ENCODE measurements at regions not wholly inside any gene's neighbourhood (a gene's known extent, or its start where the extent isn't known, plus 50 kb on each side); places are given as distances from the start of the nearest gene placed in this dataset.

DNA sequence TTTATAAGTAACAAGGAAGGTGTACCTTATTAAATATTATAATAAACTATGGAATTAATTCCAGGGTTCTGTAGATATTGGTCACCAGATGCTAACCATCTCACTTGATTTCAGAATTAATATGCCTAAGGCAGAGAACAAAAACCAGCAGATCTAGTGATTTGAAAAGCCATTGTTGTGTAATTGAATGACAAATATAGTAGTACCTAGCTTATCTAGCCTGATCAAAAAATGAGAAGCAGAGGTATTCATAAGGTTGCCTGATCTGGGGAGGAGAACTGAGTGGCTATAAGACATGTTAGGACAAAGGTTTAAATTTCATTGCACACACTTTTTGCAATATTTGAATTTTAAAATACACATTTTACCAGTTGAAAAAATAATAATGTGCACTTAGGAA lies 132.0 kb upstream of the UBE2E3 start:
- no peaks in the 10 kb centered on the region for H3K36me3 ChIP-seq (ENCODE audit: low read depth, missing control alignments)
- intact Hi-C loops (cut with DNase I; ENCODE audit: low total_unique reads): no loop called here
- H3K4me3 ChIP-seq: no peak overlapping the region
- DNase-seq: no peak
- no peak overlapping the region for H3K27ac ChIP-seq
- H3K27me3 ChIP-seq: no peaks in the 10 kb centered on the region
- H3K9me3 ChIP-seq: no peaks in the 10 kb centered on the region
- H3K4me1 ChIP-seq: no peaks in the 10 kb centered on the region
- TF ChIP-seq, protein P1, sequence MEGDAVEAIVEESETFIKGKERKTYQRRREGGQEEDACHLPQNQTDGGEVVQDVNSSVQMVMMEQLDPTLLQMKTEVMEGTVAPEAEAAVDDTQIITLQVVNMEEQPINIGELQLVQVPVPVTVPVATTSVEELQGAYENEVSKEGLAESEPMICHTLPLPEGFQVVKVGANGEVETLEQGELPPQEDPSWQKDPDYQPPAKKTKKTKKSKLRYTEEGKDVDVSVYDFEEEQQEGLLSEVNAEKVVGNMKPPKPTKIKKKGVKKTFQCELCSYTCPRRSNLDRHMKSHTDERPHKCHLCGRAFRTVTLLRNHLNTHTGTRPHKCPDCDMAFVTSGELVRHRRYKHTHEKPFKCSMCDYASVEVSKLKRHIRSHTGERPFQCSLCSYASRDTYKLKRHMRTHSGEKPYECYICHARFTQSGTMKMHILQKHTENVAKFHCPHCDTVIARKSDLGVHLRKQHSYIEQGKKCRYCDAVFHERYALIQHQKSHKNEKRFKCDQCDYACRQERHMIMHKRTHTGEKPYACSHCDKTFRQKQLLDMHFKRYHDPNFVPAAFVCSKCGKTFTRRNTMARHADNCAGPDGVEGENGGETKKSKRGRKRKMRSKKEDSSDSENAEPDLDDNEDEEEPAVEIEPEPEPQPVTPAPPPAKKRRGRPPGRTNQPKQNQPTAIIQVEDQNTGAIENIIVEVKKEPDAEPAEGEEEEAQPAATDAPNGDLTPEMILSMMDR (IDR thresholded peaks at IDR 0.05): no peak
- TF ChIP-seq POLR2A (IDR thresholded peaks at IDR 0.05): no peak

DNA sequence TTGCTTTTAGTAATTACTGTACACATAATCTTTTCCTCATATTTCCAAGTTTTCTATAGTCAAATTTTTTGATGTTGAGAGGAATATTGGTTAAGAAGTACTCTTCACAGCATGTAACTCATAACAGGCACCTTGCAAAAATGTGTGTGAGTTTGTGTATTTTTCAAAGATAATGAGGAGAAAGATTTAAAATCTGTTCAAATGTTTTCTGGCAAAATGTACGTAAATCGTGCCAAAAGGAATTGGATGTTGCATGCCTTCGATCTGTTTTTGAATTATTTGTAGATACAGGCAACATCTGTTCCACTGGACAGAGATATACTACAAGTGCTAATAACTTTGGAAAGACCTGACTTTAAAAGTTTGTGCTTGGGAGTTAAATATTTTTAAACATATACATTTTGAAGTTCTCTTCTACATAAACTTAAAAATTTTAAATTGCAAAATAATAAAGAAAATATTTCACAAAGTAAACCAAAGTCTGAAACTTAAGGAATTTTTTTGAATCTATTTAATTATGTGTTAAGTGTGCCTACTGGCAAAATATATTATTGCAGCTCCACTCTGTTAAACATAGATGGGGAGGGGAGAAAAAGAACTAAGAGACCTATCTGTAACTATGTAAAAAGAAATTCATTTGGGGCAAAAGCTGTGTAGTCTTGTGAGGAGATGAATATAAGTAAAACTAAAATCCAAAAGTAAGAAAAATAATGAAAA lies 133.5 kb upstream of the UBE2E3 start:
- no peak overlapping the region for H3K27ac ChIP-seq
- intact Hi-C loops (cut with DNase I; ENCODE audit: low total_unique reads): no loop called here
- TF ChIP-seq POLR2A (IDR thresholded peaks at IDR 0.05): no peak
- TF ChIP-seq, protein P1 (IDR thresholded peaks at IDR 0.05): peak in 1 of 3 experiments; percentile 17
- 54 to 65% methylated on average over 3 of the region's 3 CpGs for WGBS, 2 donors
- no peak overlapping the region for H3K4me3 ChIP-seq
- no peaks in the 10 kb centered on the region for H3K9me3 ChIP-seq
- no peaks in the 10 kb centered on the region for H3K36me3 ChIP-seq (ENCODE audit: low read depth, missing control alignments)
- DNase-seq: no peak
- no peaks in the 10 kb centered on the region for H3K27me3 ChIP-seq
- no peaks in the 10 kb centered on the region for H3K4me1 ChIP-seq

DNA sequence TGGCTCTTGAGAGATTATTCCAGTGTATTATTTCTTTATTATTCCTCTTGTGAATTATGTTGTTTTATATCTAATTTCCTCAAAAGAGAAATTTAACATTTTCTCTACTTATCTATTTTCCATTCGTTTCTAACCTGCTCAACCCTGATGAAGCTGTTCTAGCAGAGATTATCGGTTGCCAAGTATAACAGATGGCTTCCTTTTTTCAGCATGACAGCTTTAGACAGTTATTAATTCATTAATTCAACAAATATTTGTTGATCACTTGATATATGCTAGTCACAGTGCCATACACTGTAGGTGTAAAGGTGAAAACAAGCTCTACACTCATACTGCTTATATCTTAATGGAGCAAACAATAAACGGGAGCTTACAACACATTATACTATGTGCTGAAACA lies 137.9 kb upstream of the UBE2E3 start:
- intact Hi-C loops (cut with DNase I; ENCODE audit: low total_unique reads): no loop called here
- Histone ChIP-seq H3K27me3 (no peaks in the 10 kb centered on the region), H3K4me1 (no peaks in the 10 kb centered on the region), H3K9me3 (no peaks in the 10 kb centered on the region), H3K27ac (no peak overlapping the region), H3K36me3 (ENCODE audit: low read depth, missing control alignments) (no peaks in the 10 kb centered on the region), H3K4me3 (no peak overlapping the region)
- TF ChIP-seq, protein P1 (IDR thresholded peaks at IDR 0.05): no peak
- TF ChIP-seq POLR2A (IDR thresholded peaks at IDR 0.05): no peak
- DNase-seq: no peak
- WGBS, 2 donors: 53 to 66% methylated on average over 3 of the region's 3 CpGs

DNA sequence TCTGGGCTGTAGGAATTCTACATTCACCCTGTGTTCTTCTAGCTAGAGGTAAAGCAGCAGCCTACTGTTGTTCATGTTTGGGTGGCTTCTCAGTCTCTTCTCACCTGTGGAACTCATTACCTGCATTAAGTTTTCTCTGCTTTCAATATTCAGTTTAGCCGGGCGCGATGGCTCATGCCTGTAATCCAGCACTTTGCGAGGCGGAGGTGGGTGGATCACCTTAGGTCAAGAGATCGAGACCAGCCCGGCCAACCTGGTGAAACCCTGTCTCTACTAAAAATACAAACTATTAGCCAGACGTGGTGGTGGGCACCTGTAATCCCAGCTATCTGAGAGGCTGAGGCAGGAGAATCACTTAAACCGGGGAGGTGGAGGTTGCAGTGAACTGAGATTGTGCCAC lies 139.8 kb upstream of the UBE2E3 start:
- Histone ChIP-seq H3K27me3 (no peaks in the 10 kb centered on the region), H3K27ac (no peak overlapping the region), H3K36me3 (ENCODE audit: low read depth, missing control alignments) (no peaks in the 10 kb centered on the region), H3K9me3 (no peaks in the 10 kb centered on the region), H3K4me1 (no peaks in the 10 kb centered on the region), H3K4me3 (no peak overlapping the region)
- WGBS, 2 donors: 93 to 96% methylated on average over 9 of the region's 9 CpGs
- TF ChIP-seq POLR2A (IDR thresholded peaks at IDR 0.05): no peak
- TF ChIP-seq, protein P1 (IDR thresholded peaks at IDR 0.05): no peak
- intact Hi-C loops (cut with DNase I; ENCODE audit: low total_unique reads): no loop called here
- no peak for DNase-seq

DNA sequence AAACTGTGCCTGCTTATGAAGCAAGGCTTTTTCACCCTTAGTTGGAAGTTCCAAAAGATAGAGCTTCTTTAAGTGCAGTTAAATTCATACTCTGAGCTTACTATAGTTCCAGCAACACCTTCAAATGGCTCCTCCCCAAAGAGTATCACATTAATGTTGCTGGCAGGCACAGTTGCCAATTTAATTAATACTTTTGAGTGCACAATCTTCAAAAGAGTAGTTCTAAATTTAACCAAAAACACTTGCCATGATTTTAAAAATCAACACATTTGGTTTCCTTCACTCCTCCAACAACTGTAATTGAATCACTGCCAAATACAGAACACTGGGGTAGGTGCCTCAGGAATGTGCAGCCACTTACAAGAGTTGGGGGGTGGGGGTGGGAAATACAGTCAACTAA lies 150.6 kb upstream of the UBE2E3 start:
- intact Hi-C loops (cut with DNase I; ENCODE audit: low total_unique reads): no loop called here
- Histone ChIP-seq H3K27me3 (no peaks in the 10 kb centered on the region), H3K9me3 (no peaks in the 10 kb centered on the region), H3K36me3 (ENCODE audit: low read depth, missing control alignments) (no peaks in the 10 kb centered on the region), H3K4me3 (no peak overlapping the region), H3K27ac (no peak overlapping the region), H3K4me1 (no peaks in the 10 kb centered on the region)
- TF ChIP-seq POLR2A (IDR thresholded peaks at IDR 0.05): no peak
- TF ChIP-seq, protein P1 (IDR thresholded peaks at IDR 0.05): no peak
- DNase-seq: no peak
